Suprapubic skin (tissue), 3 donors: ENCODE measurements at regions not wholly inside any gene's neighbourhood (a gene's known extent, or its start where the extent isn't known, plus 50 kb on each side); places are given as distances from the start of the nearest gene placed in this dataset.

Source experiments
- CTCF ChIP-seq, 2 donors: fragments of 200-600 bp in 1 of 2; fragments of 450-650 bp in 1 of 2; sonication (generic) in 1 of 2; IDR thresholded peaks; one replicate each; pipeline ENCODE4 v1.5.1; 2016 to 2019; ENCODE audit warnings: antibody characterized with exemption in 2 of 2, mild to moderate bottlenecking in 1 of 2, moderate library complexity in 1 of 2
- POLR2A ChIP-seq, 2 donors: fragments of 450-650 bp; IDR thresholded peaks; one replicate each; pipeline ENCODE4 v1.6.1; 2017; ENCODE audit warnings: antibody characterized with exemption in 2 of 2, mild to moderate bottlenecking in 2 of 2, moderate library complexity in 2 of 2

- TF ChIP-seq CTCF (IDR thresholded peaks at IDR 0.05) (no peak), POLR2A (IDR thresholded peaks at IDR 0.05) (no peak)
Measured at GRCh38 chr1:104105465-104105864, 355.8 kb downstream of the AMY1C start.
